Keratinocyte (primary cell): ENCODE measurements at regions not wholly inside any gene's neighbourhood (a gene's known extent, or its start where the extent isn't known, plus 50 kb on each side); places are given as distances from the start of the nearest gene placed in this dataset.

ENCODE experiments used
- DNase-seq: peaks from one replicate; pipeline ENCODE4 v3.0.0-alpha.2; 2011; ENCODE audit warnings: low read depth, missing footprints, low spot score
- FAIRE-seq: peaks from 2 replicates; lab custom pipeline; 2011; peaks lifted over from hg19 to GRCh38; lab: Jason Lieb, UNC
- H2AFZ ChIP-seq: 2 replicates; pipeline ENCODE4 v1.6.0; 2012; ENCODE audit warnings: low read length, control low read depth, inconsistent platforms; ENCODE audit not compliant: control insufficient read depth
- H3K27ac ChIP-seq: 2 replicates; pipeline ENCODE4 v1.5.1; 2011; ENCODE audit warnings: low read length; ENCODE audit not compliant: control insufficient read depth, insufficient read depth
- H3K27me3 ChIP-seq: 3 replicates; pipeline ENCODE4 v1.6.0; 2011; ENCODE audit warnings: low read length; ENCODE audit not compliant: control insufficient read depth, insufficient read depth; ENCODE audit errors: extremely low read depth
- H3K36me3 ChIP-seq, 2 experiments: 2 replicates in 1 of 2; 3 replicates in 1 of 2; pipeline ENCODE4 v1.5.1; 2011; ENCODE audit warnings: low read length in 2 of 2, mild to moderate bottlenecking in 1 of 2; ENCODE audit not compliant: control insufficient read depth in 2 of 2, insufficient read depth in 2 of 2; ENCODE audit errors: extremely low read depth in 1 of 2
- H3K4me1 ChIP-seq: 3 replicates; pipeline ENCODE4 v1.5.1; 2011; ENCODE audit warnings: low read length; ENCODE audit not compliant: control insufficient read depth, insufficient read depth; ENCODE audit errors: extremely low read depth
- H3K4me2 ChIP-seq: 3 replicates; pipeline ENCODE4 v1.6.0; 2011; ENCODE audit warnings: low read depth, low read length; ENCODE audit not compliant: control insufficient read depth, insufficient read depth; ENCODE audit errors: extremely low read depth
- H3K4me3 ChIP-seq, 3 experiments: fragments of 200-600 bp in 1 of 3; sonication (generic) in 1 of 3; 2 replicates in 2 of 3; 3 replicates in 1 of 3; pipeline ENCODE4 v1.5.1; 2011 to 2016; ENCODE audit warnings: low read length in 3 of 3, mild to moderate bottlenecking in 3 of 3, control low read depth in 2 of 3, inconsistent platforms in 1 of 3, low read depth in 1 of 3, mixed read lengths in 1 of 3, mixed run types in 1 of 3, moderate library complexity in 1 of 3; ENCODE audit not compliant: control insufficient read depth in 2 of 3, insufficient read depth in 2 of 3; ENCODE audit errors: extremely low read depth in 1 of 3
- H3K79me2 ChIP-seq: 2 replicates; pipeline ENCODE4 v1.6.0; 2012; ENCODE audit warnings: low read length; ENCODE audit not compliant: control insufficient read depth, insufficient read depth
- H3K9ac ChIP-seq: 3 replicates; pipeline ENCODE4 v1.6.0; 2011; ENCODE audit warnings: low read length; ENCODE audit not compliant: control insufficient read depth, insufficient read depth; ENCODE audit errors: extremely low read depth
- H3K9me1 ChIP-seq: 3 replicates; pipeline ENCODE4 v1.6.0; 2011; ENCODE audit warnings: low read length; ENCODE audit not compliant: control insufficient read depth, insufficient read depth; ENCODE audit errors: extremely low read depth
- H3K9me3 ChIP-seq: 2 replicates; pipeline ENCODE4 v1.5.1; 2012; ENCODE audit warnings: low read depth, low read length; ENCODE audit not compliant: control insufficient read depth
- H4K20me1 ChIP-seq: 3 replicates; pipeline ENCODE4 v1.6.0; 2011; ENCODE audit warnings: low read length; ENCODE audit not compliant: control insufficient read depth, insufficient read depth; ENCODE audit errors: extremely low read depth
- CTCF ChIP-seq, 3 experiments: IDR thresholded peaks in 1 of 3; conservative IDR thresholded peaks in 1 of 3; optimal IDR thresholded peaks in 1 of 3; 2 replicates in 2 of 3; 3 replicates in 1 of 3; pipeline versions ENCODE3 to v1.5.1; 2011; ENCODE audit warnings: low read length in 3 of 3, mild to moderate bottlenecking in 3 of 3, moderate library complexity in 2 of 3, control low read depth in 1 of 3, inconsistent platforms in 1 of 3; ENCODE audit not compliant: insufficient read depth in 2 of 3; ENCODE audit errors: extremely low read depth in 1 of 3
- EZH2 ChIP-seq: IDR thresholded peaks from one replicate; pipeline ENCODE4 v1.6.1; 2012; ENCODE audit warnings: inconsistent platforms, mild to moderate bottlenecking, low read length, moderate library complexity
- dilution Hi-C: fragments of 300-500 bp; cut with MboI; formaldehyde crosslinking; loops from one replicate; pipeline ENCODE4 v1.7.0; 2020; ENCODE audit warnings: low sequenced_read_pairs; ENCODE audit not compliant: extremely low pct_ligation_motif_present

- H3K79me2 ChIP-seq, result no peaks in the 10 kb centered on the region
- H3K27me3 ChIP-seq, result no peaks in the 10 kb centered on the region
- DNase-seq (no peak), FAIRE-seq (no peak)
- no peaks in the 10 kb centered on the region for H3K9me3 ChIP-seq
- no peak overlapping the region for H3K9ac ChIP-seq
- H3K27ac ChIP-seq, result no peak overlapping the region
- no peaks in the 10 kb centered on the region for H4K20me1 ChIP-seq
- dilution Hi-C loops, result no loop called here
- H3K36me3 ChIP-seq, result no peaks in the 10 kb centered on the region
- no peak overlapping the region for H2AFZ ChIP-seq
- no peaks in the 10 kb centered on the region for H3K4me1 ChIP-seq
- TF ChIP-seq EZH2 (no peak), CTCF (optimal IDR thresholded peaks at IDR 0.05 in 1 of 3, IDR thresholded peaks at IDR 0.05 in 1 of 3, conservative IDR thresholded peaks at IDR 0.05 in 1 of 3; ENCODE audit: extremely low read depth in 1 of 3, insufficient read depth in 2 of 3, low read length in 3 of 3) (no peak)
- H3K9me1 ChIP-seq, result no peaks in the 10 kb centered on the region
- no peak overlapping the region for H3K4me2 ChIP-seq
- no peak overlapping the region for H3K4me3 ChIP-seq
These were observed 1187.2 kb downstream of the XPNPEP1 start for GRCh38 chr10:108736111-108736510.

- Histone ChIP-seq H3K9me3 (no peaks in the 10 kb centered on the region), H3K79me2 (no peaks in the 10 kb centered on the region), H3K36me3 (no peaks in the 10 kb centered on the region), H3K9ac (no peak overlapping the region), H2AFZ (no peak overlapping the region), H3K27ac (no peak overlapping the region), H3K4me1 (no peaks in the 10 kb centered on the region), H3K27me3 (no peaks in the 10 kb centered on the region), H3K4me3 (no peak overlapping the region), H3K9me1 (no peaks in the 10 kb centered on the region), H3K4me2 (no peak overlapping the region), H4K20me1 (no peaks in the 10 kb centered on the region)
- TF ChIP-seq EZH2 (no peak), CTCF (optimal IDR thresholded peaks at IDR 0.05 in 1 of 3, IDR thresholded peaks at IDR 0.05 in 1 of 3, conservative IDR thresholded peaks at IDR 0.05 in 1 of 3; ENCODE audit: extremely low read depth in 1 of 3, insufficient read depth in 2 of 3, low read length in 3 of 3) (no peak)
- DNase-seq (no peak), FAIRE-seq (no peak)
- dilution Hi-C loops, result no loop called here
These were observed 1187.9 kb downstream of the XPNPEP1 start for GRCh38 chr10:108735380-108735779.
